ENCODE measurements at regions not wholly inside any gene's neighbourhood (a gene's known extent, or its start where the extent isn't known, plus 50 kb on each side); places are given as distances from the start of the nearest gene placed in this dataset.

- H3K4me3 ChIP-seq (ENCODE audit: low read depth, low read length), result no peak overlapping the region
- DNase-seq (ENCODE audit: low read depth), result no peak
- no peak for TF ChIP-seq CTCF (IDR thresholded peaks at IDR 0.05; ENCODE audit: insufficient read depth, low read length)
Observed at GRCh38 chr5:124873713-124874112, 127.3 kb upstream of the ZNF608 start.

DNA sequence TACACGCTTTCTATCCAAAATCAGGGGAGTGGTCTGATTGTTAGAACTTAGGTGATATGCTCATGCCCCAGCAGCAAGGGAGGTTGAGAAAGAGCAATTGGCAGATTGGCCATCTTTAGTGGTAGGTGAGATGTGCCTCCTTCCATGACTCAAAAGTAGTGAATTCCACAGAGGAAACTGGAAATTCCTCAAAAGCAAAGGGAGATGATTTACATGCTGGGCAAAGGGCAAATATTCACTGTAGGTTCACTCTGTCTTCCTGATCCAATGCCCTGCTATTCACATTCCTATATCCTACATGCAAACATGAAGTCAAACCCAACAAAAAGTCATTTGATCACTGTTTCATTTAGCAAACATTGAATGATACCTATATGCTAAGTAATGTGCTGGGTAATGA lies 130.1 kb upstream of the ZNF608 start:
- no peak overlapping the region for H3K4me3 ChIP-seq (ENCODE audit: low read depth, low read length)
- TF ChIP-seq CTCF (IDR thresholded peaks at IDR 0.05; ENCODE audit: insufficient read depth, low read length), result no peak
- DNase-seq (ENCODE audit: low read depth), result no peak

DNA sequence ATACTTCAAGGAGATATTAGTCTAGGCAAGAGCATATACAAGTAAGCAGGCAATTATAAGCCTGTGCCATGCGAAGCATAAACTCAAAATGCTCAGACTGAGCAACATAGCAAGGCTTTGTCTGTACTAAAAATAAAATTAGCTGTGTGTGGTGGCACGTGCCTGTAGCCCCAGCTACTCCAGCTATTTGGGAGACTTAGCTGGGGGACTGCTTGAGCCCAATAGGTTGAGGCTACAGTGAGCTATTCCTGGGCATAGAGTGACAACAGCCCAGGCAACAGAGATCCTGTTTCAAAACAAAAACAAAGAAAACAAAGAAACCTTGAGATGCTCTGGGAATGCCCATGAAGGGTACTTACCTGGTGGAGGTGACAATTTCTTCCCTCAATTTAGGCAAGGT lies 130.5 kb upstream of the ZNF608 start:
- no peak for DNase-seq (ENCODE audit: low read depth)
- no peak for TF ChIP-seq CTCF (IDR thresholded peaks at IDR 0.05; ENCODE audit: insufficient read depth, low read length)
- no peak overlapping the region for H3K4me3 ChIP-seq (ENCODE audit: low read depth, low read length)

GRCh38 chr5:124877501-124878146 lies 131.2 kb upstream of the ZNF608 start:
- DNase-seq (ENCODE audit: low read depth), result no peak
- no peak overlapping the region for H3K4me3 ChIP-seq (ENCODE audit: low read depth, low read length)
- TF ChIP-seq CTCF (IDR thresholded peaks at IDR 0.05; ENCODE audit: insufficient read depth, low read length), result no peak

DNA sequence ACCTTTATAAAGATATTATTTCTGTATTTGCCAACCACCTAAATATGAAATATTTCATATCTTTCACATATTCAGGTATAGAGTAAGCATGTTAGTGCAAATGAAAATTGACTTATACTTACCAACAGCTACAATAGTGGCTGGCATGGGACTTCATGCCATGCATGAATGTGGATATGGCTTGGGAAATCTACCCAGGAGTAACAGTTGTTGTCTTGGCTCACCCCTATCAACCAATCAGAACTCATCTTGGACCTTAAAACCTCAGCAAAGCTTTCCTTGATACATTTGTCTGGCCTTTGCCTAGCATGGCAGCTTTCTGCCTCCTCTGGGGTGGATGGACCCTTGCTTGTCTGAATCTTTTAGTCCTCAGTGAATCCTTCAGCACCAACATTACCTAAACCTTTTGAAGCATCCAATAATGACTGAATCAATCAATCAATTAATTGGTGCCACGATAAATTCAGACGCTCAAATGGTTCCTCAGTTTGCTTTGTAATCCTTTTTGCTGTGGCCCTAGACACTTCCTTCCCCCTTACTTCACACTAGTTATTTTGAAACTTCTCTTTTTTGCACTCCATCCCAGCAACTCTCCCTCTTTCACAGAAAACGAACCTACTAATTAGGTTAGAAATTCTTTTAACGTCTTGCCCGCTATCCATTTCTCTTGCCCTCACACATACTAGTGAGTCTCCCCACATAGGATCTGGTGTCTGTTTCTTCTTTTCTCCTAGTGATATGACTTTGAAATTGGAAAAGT lies 132.3 kb upstream of the ZNF608 start:
- no peak overlapping the region for H3K4me3 ChIP-seq (ENCODE audit: low read depth, low read length)
- TF ChIP-seq CTCF (IDR thresholded peaks at IDR 0.05; ENCODE audit: insufficient read depth, low read length), result no peak
- DNase-seq (ENCODE audit: low read depth), result no peak

DNA sequence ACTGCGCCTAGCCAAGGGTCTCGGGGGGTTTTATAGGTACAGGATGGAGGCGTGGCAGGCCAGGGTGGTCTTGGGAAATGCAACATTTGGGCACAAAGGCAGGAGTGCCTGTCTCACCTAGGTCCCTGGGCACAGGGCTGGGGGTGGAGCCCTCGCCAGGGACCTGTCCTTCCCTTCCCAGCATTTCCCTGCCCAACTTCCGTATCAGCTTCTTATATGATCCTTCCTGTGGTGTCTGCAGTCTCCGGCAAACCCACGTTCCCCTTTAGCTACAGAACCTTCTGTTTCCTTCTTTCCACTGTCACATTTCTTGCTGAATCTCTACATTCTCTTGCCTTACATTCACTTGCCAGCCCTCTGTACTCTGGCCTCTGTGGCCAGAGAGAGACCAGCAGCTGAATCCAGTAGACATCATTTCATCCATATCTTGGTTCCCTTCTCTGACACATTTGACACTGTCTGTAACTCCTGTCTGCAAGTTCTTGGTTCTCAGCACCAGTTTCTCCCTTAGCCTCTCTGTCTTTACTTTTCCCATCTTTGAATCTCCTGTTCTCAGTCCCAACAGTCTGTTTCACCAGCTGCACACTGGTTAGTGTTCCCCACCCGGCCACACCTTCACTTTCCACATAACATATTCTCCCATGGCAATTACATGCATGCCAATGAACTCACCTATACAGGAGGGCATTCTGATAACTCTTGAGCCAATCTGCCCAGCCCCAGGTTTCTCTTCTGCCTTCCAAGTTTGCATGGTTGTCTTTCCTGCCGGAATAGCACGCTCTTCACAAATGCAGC lies 134.7 kb upstream of the ZNF608 start:
- no peak for TF ChIP-seq CTCF (IDR thresholded peaks at IDR 0.05; ENCODE audit: insufficient read depth, low read length)
- no peak for DNase-seq (ENCODE audit: low read depth)
- H3K4me3 ChIP-seq (ENCODE audit: low read depth, low read length), result no peak overlapping the region
